CD8-positive, alpha-beta memory T cell (primary cell): ENCODE measurements at regions not wholly inside any gene's neighbourhood (a gene's known extent, or its start where the extent isn't known, plus 50 kb on each side); places are given as distances from the start of the nearest gene placed in this dataset.

Experiments used
- CTCF ChIA-PET: fragments of 350-600 bp; sonication (Branson Sonifier 250); formaldehyde crosslinking; loops from one replicate; lab custom pipeline; 2021; ENCODE audit warnings: antibody characterized with exemption; lab: Charles Lee
- POLR2A ChIA-PET: fragments of 350-600 bp; sonication (Branson Sonifier 250); formaldehyde crosslinking; loops from one replicate; lab custom pipeline; 2021; ENCODE audit warnings: antibody characterized with exemption; lab: Charles Lee
- DNase-seq, 5 donors: peaks; one replicate each; pipeline versions ENCODE4 v3.0.0 to v3.0.0-alpha.2; 2020 to 2022; ENCODE audit warnings: mixed read lengths in 1 of 5
- H3K27ac ChIP-seq: one replicate; pipeline ENCODE4 v1.7.0; 2013; ENCODE audit warnings: low read depth, mild to moderate bottlenecking, low read length, moderate library complexity
- H3K27me3 ChIP-seq: 2 replicates; pipeline ENCODE4 v1.7.0; 2013; ENCODE audit warnings: low read length, mild to moderate bottlenecking; ENCODE audit not compliant: insufficient read depth, poor library complexity, severe bottlenecking
- H3K36me3 ChIP-seq: 2 replicates; pipeline ENCODE4 v1.7.0; 2013; ENCODE audit warnings: mild to moderate bottlenecking, low read length, moderate library complexity; ENCODE audit not compliant: insufficient read depth
- H3K4me1 ChIP-seq: 2 replicates; pipeline ENCODE4 v1.7.0; 2013; ENCODE audit warnings: mild to moderate bottlenecking, low read length, moderate library complexity; ENCODE audit not compliant: insufficient read depth
- H3K4me3 ChIP-seq: 2 replicates; pipeline ENCODE4 v1.7.0; 2013; ENCODE audit warnings: mild to moderate bottlenecking, low read length
- H3K9me3 ChIP-seq: 2 replicates; pipeline ENCODE4 v1.7.0; 2013; ENCODE audit warnings: mild to moderate bottlenecking, low read length
- H3K27ac Mint-ChIP-seq, 8 donors: one replicate each; pipeline ENCODE4 v1.8.0; 2020 to 2021; ENCODE audit warnings: mixed read lengths in 8 of 8, mild to moderate bottlenecking in 6 of 8, inconsistent platforms in 3 of 8, moderate library complexity in 3 of 8
- H3K27me3 Mint-ChIP-seq, 2 donors: one replicate each; pipeline ENCODE4 v1.8.0; 2020 to 2021; ENCODE audit warnings: mixed read lengths in 2 of 2, mild to moderate bottlenecking in 1 of 2, moderate library complexity in 1 of 2
- H3K36me3 Mint-ChIP-seq, 3 donors: one replicate each; pipeline ENCODE4 v1.8.0; 2020 to 2021; ENCODE audit warnings: mixed read lengths in 3 of 3, inconsistent platforms in 1 of 3, mild to moderate bottlenecking in 1 of 3
- H3K4me1 Mint-ChIP-seq, 3 donors: one replicate each; pipeline ENCODE4 v1.8.0; 2020 to 2021; ENCODE audit warnings: mixed read lengths in 3 of 3, inconsistent platforms in 1 of 3, mild to moderate bottlenecking in 1 of 3
- H3K4me3 Mint-ChIP-seq, 7 donors: one replicate each; pipeline ENCODE4 v1.8.0; 2020 to 2021; ENCODE audit warnings: mixed read lengths in 7 of 7, mild to moderate bottlenecking in 6 of 7, moderate library complexity in 4 of 7, inconsistent platforms in 2 of 7
- H3K9me3 Mint-ChIP-seq, 5 donors: one replicate each; pipeline ENCODE4 v1.8.0; 2020 to 2022; ENCODE audit warnings: mixed read lengths in 5 of 5, mild to moderate bottlenecking in 3 of 5, moderate library complexity in 2 of 5, inconsistent platforms in 1 of 5

DNA sequence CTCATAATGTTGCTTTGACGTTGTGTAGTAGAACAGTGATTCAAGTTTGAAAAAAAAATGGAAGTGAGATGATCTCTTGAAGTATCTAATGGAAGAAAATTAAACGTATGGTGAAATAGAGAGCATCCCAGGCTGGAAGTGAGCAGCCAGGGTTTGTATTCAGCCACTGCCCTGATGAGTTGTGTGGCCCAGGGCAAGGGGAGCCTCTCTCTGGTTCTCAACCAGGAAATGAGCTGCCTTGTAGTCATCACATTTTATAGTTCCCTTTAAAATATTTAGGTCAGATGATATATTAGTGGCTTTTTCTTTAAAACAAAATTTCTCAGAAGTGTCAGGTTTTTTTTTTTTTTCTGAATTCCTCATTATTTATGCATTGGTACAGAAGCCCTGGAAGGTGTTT lies 150.3 kb downstream of the GPAT3 start:
- no peaks in the 10 kb centered on the region for H3K4me1 Mint-ChIP-seq
- Histone ChIP-seq H3K4me1 (no peaks in the 10 kb centered on the region), H3K4me3 (no peak overlapping the region), H3K27ac (no peak overlapping the region), H3K9me3 (no peaks in the 10 kb centered on the region), H3K36me3 (no peaks in the 10 kb centered on the region), H3K27me3 (no peaks in the 10 kb centered on the region)
- no peak for DNase-seq
- no peak overlapping the region for H3K27ac Mint-ChIP-seq
- H3K27me3 Mint-ChIP-seq = peaks cover 3 to 17% of the 10 kb centered on the region in 2 donors
- ChIA-PET CTCF (interaction anchor here (0.7 kb wide), 1 partner anchor 20 kb away, joined by 3 read pairs; no protein-coding TSS in a partner anchor), POLR2A (no interaction called here)
- no peak overlapping the region for H3K4me3 Mint-ChIP-seq
- no peaks in the 10 kb centered on the region for H3K36me3 Mint-ChIP-seq
- H3K9me3 Mint-ChIP-seq = no peaks in the 10 kb centered on the region

DNA sequence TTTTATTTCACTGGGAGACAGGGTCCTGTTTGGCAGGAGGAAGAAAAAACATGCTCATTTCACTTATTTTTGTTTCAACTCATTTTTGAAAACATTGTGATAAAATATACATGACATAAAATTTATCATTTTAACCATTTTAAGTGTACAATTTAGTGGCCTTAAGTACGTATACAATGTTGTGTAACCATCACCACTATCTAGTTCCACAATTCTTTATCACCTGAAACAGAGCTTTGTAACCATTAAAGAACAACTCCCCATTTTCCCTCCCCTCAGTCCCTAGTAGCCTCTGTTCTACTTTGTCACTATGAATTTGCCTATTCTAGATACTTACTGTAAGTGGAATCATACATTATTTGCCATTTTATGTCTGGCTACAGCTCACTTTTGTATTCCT lies 143.8 kb downstream of the GPAT3 start:
- H3K36me3 Mint-ChIP-seq = no peaks in the 10 kb centered on the region
- CTCF ChIA-PET = no interaction called here
- Histone ChIP-seq H3K4me1 (no peaks in the 10 kb centered on the region), H3K27me3 (peaks cover 3% of the 10 kb centered on the region), H3K4me3 (no peak overlapping the region), H3K36me3 (no peaks in the 10 kb centered on the region), H3K9me3 (no peaks in the 10 kb centered on the region), H3K27ac (no peak overlapping the region)
- POLR2A ChIA-PET = no interaction called here
- no peak overlapping the region for H3K27ac Mint-ChIP-seq
- H3K4me3 Mint-ChIP-seq = no peak overlapping the region
- peaks cover 5 to 50% of the 10 kb centered on the region in 2 donors for H3K27me3 Mint-ChIP-seq
- no peaks in the 10 kb centered on the region for H3K4me1 Mint-ChIP-seq
- no peak for DNase-seq
- H3K9me3 Mint-ChIP-seq = no peaks in the 10 kb centered on the region

DNA sequence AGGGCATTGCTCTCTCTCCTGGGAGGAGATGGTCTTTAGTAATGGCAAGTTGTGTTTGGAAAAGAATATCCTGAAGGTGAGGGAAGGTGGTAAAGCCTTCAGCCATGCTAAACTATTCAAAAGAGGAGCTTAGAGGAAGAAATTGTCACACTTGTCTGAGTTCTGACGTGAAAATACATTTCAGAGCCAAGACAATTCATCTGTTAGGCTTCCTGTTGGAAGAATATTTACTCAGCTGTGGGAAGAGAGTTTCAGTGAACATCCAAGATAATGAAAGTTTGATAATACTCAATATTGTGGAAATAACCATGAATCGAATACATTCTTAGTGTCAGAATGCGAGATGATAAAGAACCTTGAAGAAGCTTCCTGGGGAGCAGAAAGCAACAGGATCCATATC lies 143.3 kb downstream of the GPAT3 start:
- H3K36me3 Mint-ChIP-seq = no peaks in the 10 kb centered on the region
- H3K27ac Mint-ChIP-seq = no peak overlapping the region
- no peaks in the 10 kb centered on the region for H3K9me3 ChIP-seq
- no peak overlapping the region for H3K4me3 ChIP-seq
- no peaks in the 10 kb centered on the region for H3K4me1 ChIP-seq
- ChIA-PET POLR2A (no interaction called here), CTCF (no interaction called here)
- no peaks in the 10 kb centered on the region for H3K9me3 Mint-ChIP-seq
- no peaks in the 10 kb centered on the region for H3K36me3 ChIP-seq
- H3K27ac ChIP-seq = no peak overlapping the region
- peaks cover 3% of the 10 kb centered on the region for H3K27me3 ChIP-seq
- no peaks in the 10 kb centered on the region for H3K4me1 Mint-ChIP-seq
- H3K4me3 Mint-ChIP-seq = no peak overlapping the region
- peaks cover 5 to 51% of the 10 kb centered on the region in 2 donors for H3K27me3 Mint-ChIP-seq
- no peak for DNase-seq

DNA sequence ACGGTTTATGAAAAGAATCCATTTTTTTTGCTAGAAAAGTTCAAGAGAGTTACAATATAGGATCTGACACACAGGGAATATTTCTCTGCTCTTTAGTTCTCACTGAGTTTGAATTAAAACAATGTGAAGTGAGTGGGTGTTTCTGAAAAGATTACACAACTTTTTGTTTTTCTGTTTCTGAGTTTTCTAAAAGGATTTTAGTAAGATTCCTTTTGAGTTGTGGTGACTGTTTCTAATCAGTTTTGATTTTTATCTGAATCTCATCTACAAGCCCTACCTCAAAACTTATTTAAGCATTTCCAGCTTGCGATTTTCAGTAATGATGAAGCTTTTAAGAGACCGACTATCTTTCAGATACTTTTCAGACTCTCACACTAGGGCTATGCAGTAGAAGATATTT lies 141.7 kb downstream of the GPAT3 start:
- H3K27ac ChIP-seq = no peak overlapping the region
- Mint-ChIP-seq H3K27me3 (peaks cover 5 to 59% of the 10 kb centered on the region in 2 donors), H3K4me1 (no peaks in the 10 kb centered on the region), H3K27ac (no peak overlapping the region), H3K36me3 (no peaks in the 10 kb centered on the region), H3K4me3 (no peak overlapping the region), H3K9me3 (no peaks in the 10 kb centered on the region)
- no peak for DNase-seq
- H3K36me3 ChIP-seq = no peaks in the 10 kb centered on the region
- POLR2A ChIA-PET = no interaction called here
- peaks cover 3% of the 10 kb centered on the region for H3K27me3 ChIP-seq
- no peaks in the 10 kb centered on the region for H3K9me3 ChIP-seq
- CTCF ChIA-PET = no interaction called here
- H3K4me3 ChIP-seq = no peak overlapping the region
- no peaks in the 10 kb centered on the region for H3K4me1 ChIP-seq

DNA sequence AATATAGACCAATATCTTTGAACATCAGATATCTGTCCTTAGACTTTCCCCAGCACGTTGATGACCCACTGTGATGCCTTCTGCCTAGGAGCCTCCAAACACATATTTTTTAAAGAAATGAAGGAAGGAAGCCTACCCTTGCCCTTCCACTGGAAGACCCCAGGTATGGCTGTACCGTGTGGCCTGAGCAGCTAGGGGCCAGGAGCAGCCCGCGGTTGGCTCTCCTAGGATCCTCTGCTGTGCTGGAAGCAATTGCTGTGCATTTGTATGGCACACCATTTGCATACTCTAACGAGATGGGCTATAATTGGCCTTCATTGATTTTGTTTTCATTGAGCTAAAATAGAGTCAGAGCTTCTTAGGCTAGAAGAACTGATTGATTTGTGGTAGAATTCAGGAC lies 128.8 kb downstream of the GPAT3 start:
- no peak overlapping the region for H3K27ac ChIP-seq
- no peak overlapping the region for H3K4me3 ChIP-seq
- no peak for DNase-seq
- Mint-ChIP-seq H3K4me1 (peaks cover 8 to 15% (median 14%) of the 10 kb centered on the region in 3 donors), H3K27ac (no peak overlapping the region), H3K4me3 (no peak overlapping the region), H3K27me3 (peaks cover 7 to 17% of the 10 kb centered on the region in 2 donors), H3K36me3 (no peaks in the 10 kb centered on the region), H3K9me3 (no peaks in the 10 kb centered on the region)
- no peaks in the 10 kb centered on the region for H3K36me3 ChIP-seq
- CTCF ChIA-PET = interaction anchor here (1.0 kb wide), 1 partner anchor 22 kb away, joined by 3 read pairs; no protein-coding TSS in a partner anchor
- POLR2A ChIA-PET = no interaction called here
- H3K4me1 ChIP-seq = peaks cover 9% of the 10 kb centered on the region
- no peaks in the 10 kb centered on the region for H3K9me3 ChIP-seq
- H3K27me3 ChIP-seq = no peaks in the 10 kb centered on the region

DNA sequence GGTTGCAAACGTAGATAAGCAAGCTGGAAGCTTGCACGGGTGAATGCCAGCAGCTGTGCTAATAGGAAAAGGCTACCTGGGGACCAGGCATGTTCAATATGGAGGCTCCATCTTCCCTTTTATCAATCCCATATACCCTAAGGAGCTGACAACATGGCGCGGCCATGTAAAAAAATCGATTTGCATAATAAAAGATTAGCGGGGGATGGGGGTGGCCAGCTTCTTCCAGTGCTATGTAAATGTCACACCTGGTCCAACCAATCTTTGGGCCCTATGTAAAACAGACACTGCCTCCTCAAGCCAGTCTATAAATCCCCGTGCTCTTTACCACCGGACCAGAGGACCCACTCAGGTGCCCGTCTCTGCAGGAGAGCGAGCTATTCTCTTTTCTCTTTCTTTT lies 128.2 kb downstream of the GPAT3 start:
- Histone ChIP-seq H3K36me3 (no peaks in the 10 kb centered on the region), H3K4me1 (peaks cover 9% of the 10 kb centered on the region), H3K4me3 (no peak overlapping the region), H3K27me3 (no peaks in the 10 kb centered on the region), H3K9me3 (no peaks in the 10 kb centered on the region), H3K27ac (no peak overlapping the region)
- Mint-ChIP-seq H3K4me1 (peaks cover 8 to 15% (median 15%) of the 10 kb centered on the region in 3 donors), H3K9me3 (no peaks in the 10 kb centered on the region), H3K4me3 (no peak overlapping the region), H3K27me3 (peaks cover 7 to 17% of the 10 kb centered on the region in 2 donors), H3K36me3 (no peaks in the 10 kb centered on the region), H3K27ac (no peak overlapping the region)
- POLR2A ChIA-PET = no interaction called here
- DNase-seq = no peak
- CTCF ChIA-PET = no interaction called here

DNA sequence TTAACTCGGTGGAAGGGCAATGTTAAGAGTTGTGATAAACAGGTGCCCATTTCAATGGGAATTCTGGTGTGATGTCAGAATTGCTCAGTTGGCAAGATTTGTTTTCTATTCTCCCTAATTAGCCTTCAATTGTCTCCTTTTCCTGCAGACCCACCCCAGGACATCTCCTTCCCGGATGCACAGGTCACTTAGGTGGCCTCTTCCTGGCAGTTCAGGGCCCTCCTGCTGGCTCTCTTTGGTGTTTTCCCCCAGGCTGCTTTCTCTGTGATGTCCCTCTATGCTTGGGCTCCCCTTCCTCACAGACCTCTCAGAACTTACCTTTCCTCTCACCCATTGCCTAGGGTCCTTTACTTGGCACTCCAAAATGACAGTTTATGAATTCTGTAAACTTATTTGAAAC lies 126.3 kb downstream of the GPAT3 start:
- H3K4me1 Mint-ChIP-seq = peaks cover 8 to 15% (median 15%) of the 10 kb centered on the region in 3 donors
- Histone ChIP-seq H3K4me1 (peaks cover 9% of the 10 kb centered on the region), H3K9me3 (no peaks in the 10 kb centered on the region), H3K27ac (no peak overlapping the region), H3K36me3 (no peaks in the 10 kb centered on the region), H3K27me3 (no peaks in the 10 kb centered on the region), H3K4me3 (no peak overlapping the region)
- no peak for DNase-seq
- no peaks in the 10 kb centered on the region for H3K36me3 Mint-ChIP-seq
- ChIA-PET POLR2A (no interaction called here), CTCF (no interaction called here)
- no peaks in the 10 kb centered on the region for H3K9me3 Mint-ChIP-seq
- H3K27ac Mint-ChIP-seq = no peak overlapping the region
- H3K27me3 Mint-ChIP-seq = peaks cover 4 to 22% of the 10 kb centered on the region in 2 donors
- H3K4me3 Mint-ChIP-seq = no peak overlapping the region

DNA sequence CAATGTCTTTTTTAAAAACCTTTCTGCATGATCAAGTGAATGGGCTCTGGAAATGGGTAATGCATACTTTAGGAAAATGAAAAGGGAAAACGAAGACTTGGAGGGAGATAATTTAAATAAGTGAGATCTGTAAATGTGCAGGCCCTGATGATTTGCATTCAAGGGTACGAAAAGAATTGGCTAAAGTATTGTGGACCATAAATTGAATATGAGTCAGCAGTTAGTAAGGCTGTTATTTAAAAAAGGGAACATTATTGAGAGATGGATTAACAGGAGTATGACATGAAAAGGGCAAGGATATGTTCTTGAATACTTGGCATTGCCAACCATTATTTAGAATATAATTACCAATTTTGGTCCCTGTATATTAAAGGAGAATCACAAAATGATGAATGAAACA lies 125.5 kb downstream of the GPAT3 start:
- POLR2A ChIA-PET = no interaction called here
- Histone ChIP-seq H3K27me3 (no peaks in the 10 kb centered on the region), H3K4me1 (peaks cover 9% of the 10 kb centered on the region), H3K4me3 (no peak overlapping the region), H3K27ac (no peak overlapping the region), H3K36me3 (no peaks in the 10 kb centered on the region), H3K9me3 (no peaks in the 10 kb centered on the region)
- H3K27ac Mint-ChIP-seq = peak overlapping the region in 1 of 8 donors; percentile 10
- DNase-seq = no peak
- no peaks in the 10 kb centered on the region for H3K36me3 Mint-ChIP-seq
- peaks cover 8 to 15% (median 15%) of the 10 kb centered on the region in 3 donors for H3K4me1 Mint-ChIP-seq
- H3K9me3 Mint-ChIP-seq = no peaks in the 10 kb centered on the region
- CTCF ChIA-PET = no interaction called here
- H3K27me3 Mint-ChIP-seq = peaks cover 2 to 15% of the 10 kb centered on the region in 2 donors
- H3K4me3 Mint-ChIP-seq = peak overlapping the region in 1 of 7 donors; percentile 6

DNA sequence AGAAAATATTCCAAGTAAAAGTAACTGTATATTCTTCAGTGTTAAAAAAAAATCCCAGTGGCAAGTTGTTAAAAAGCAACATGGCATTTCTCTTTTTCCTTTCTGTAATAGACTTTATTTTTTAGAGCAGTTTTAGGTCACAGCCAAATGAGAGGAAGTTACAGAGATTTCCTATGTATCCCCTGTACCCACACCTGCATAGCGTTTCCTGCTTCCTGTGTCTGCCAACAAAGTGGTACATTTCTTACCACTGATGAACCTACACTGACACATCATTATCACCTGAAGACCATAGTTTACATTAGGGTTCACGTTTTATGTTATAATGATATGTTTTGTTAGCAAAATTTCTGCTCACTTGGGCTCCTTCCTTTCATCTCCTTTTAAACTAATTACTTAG lies 124.7 kb downstream of the GPAT3 start:
- no peaks in the 10 kb centered on the region for H3K36me3 ChIP-seq
- Mint-ChIP-seq H3K4me1 (peaks cover 8 to 15% (median 15%) of the 10 kb centered on the region in 3 donors), H3K36me3 (no peaks in the 10 kb centered on the region), H3K9me3 (no peaks in the 10 kb centered on the region), H3K27me3 (peaks cover 4 to 14% of the 10 kb centered on the region in 2 donors), H3K4me3 (no peak overlapping the region), H3K27ac (peak overlapping the region in 1 of 8 donors; percentile 47)
- H3K27me3 ChIP-seq = no peaks in the 10 kb centered on the region
- ChIA-PET POLR2A (no interaction called here), CTCF (no interaction called here)
- H3K9me3 ChIP-seq = no peaks in the 10 kb centered on the region
- peaks cover 9% of the 10 kb centered on the region for H3K4me1 ChIP-seq
- H3K27ac ChIP-seq = no peak overlapping the region
- DNase-seq = no peak
- no peak overlapping the region for H3K4me3 ChIP-seq
